ENCODE measurements at regions not wholly inside any gene's neighbourhood (a gene's known extent, or its start where the extent isn't known, plus 50 kb on each side); places are given as distances from the start of the nearest gene placed in this dataset.

DNA sequence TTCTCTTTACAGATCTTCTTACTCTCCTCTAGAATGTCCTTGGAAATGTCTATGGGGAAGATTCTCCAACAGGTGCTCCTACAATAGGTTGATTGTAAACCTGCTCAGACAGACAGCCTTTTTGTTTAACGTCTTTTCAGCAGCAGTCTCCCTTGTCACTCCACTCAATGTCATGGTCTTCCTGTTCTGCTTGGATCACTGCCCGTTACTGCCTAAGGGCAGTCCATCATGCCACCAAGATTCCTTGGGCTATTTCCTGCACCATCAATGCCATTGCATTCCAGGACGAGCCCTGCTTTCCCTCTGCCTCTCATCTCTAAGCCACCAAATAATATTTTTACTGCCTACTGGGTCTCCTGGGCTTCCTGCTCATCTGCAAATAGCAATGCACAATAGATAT is 97.4 kb upstream of the GALNT5 start:
- Histone ChIP-seq H3K4me2 (ENCODE audit: low read depth, low read length) (no peak overlapping the region), H3K23ac (ENCODE audit: low read depth, low read length) (no peak overlapping the region), H2BK15ac (ENCODE audit: low read depth, low read length) (no peak overlapping the region), H3K36me3 (ENCODE audit: control insufficient read depth, insufficient read depth, low read length) (no peaks in the 10 kb centered on the region), H2BK120ac (ENCODE audit: low read depth, low read length) (no peak overlapping the region), H3K4me1 (ENCODE audit: control insufficient read depth, insufficient read depth, low read length) (peaks cover 4% of the 10 kb centered on the region; the same call in 1 of the 2 replicates), H2BK5ac (ENCODE audit: low read depth, low read length, poor library complexity, severe bottlenecking) (no peak overlapping the region), H3K27ac (ENCODE audit: insufficient read depth, low read length) (no peak overlapping the region), H3K27me3 (ENCODE audit: control insufficient read depth, insufficient read depth, low read length) (no peaks in the 10 kb centered on the region), H4K20me1 (ENCODE audit: insufficient read depth, low read length) (no peaks in the 10 kb centered on the region), H4K8ac (ENCODE audit: low read depth in 2 of 2, low read length in 2 of 2) (no peak overlapping the region), H3K9me3 (ENCODE audit: control insufficient read depth, insufficient read depth, low read length) (no peaks in the 10 kb centered on the region; the same call in 1 of the 2 replicates), H4K5ac (ENCODE audit: low read depth, low read length) (no peak overlapping the region), H2AK9ac (replicated peaks; ENCODE audit: low read depth, low read length, poor library complexity) (no peak overlapping the region), H3K4ac (ENCODE audit: low read depth, low read length) (no peak overlapping the region), H4K91ac (ENCODE audit: insufficient read depth, low read depth, low read length) (no peak overlapping the region), H2BK20ac (ENCODE audit: low read depth, low read length) (0 out of 2 replicates have a peak overlapping the region, but pooled peaks have one; percentile 22), H2AK5ac (ENCODE audit: low read depth, low read length) (peak overlapping the region; percentile 22; the same call in 1 of the 2 replicates), H3K79me1 (ENCODE audit: low read depth in 1 of 2, low read length in 2 of 2) (no peaks in the 10 kb centered on the region), H3K18ac (ENCODE audit: low read depth, low read length) (no peak overlapping the region), H3K4me3 (ENCODE audit: insufficient read depth, low read depth, low read length) (no peak overlapping the region), H3K14ac (replicated peaks; ENCODE audit: low read depth, low read length) (no peak overlapping the region), H3K9ac (ENCODE audit: low read depth, low read length) (no peak overlapping the region), H3K9me1 (ENCODE audit: insufficient read depth, low read length) (no peaks in the 10 kb centered on the region), H2AFZ (replicated peaks; ENCODE audit: low read length, poor library complexity) (no peak overlapping the region), H3K56ac (ENCODE audit: extremely low read depth, insufficient read depth, low read length) (no peak overlapping the region)
- DNase-seq: no peak
- ATAC-seq (ENCODE audit: low read depth): no peak
- WGBS, 2 experiments (ENCODE audit: extremely low coverage in 2 of 2, insufficient read length in 1 of 2): 58% methylated on average over 3 of the region's 3 CpGs; no CpG with 5 or more reads in 1 of the 2 experiments
- dilution Hi-C loops (cut with HindIII; ENCODE audit: low sequenced_read_pairs, unreplicated experiment): no loop called here
- in situ Hi-C loops (cut with MboI; ENCODE audit: low sequenced_read_pairs): no loop called here
- no peak for TF ChIP-seq RAD21 (IDR thresholded peaks at IDR 0.05; ENCODE audit: low read length)
- no peak for TF ChIP-seq RFX5 (IDR thresholded peaks at IDR 0.05; ENCODE audit: low read depth, low read length)
- TF ChIP-seq, protein P1, sequence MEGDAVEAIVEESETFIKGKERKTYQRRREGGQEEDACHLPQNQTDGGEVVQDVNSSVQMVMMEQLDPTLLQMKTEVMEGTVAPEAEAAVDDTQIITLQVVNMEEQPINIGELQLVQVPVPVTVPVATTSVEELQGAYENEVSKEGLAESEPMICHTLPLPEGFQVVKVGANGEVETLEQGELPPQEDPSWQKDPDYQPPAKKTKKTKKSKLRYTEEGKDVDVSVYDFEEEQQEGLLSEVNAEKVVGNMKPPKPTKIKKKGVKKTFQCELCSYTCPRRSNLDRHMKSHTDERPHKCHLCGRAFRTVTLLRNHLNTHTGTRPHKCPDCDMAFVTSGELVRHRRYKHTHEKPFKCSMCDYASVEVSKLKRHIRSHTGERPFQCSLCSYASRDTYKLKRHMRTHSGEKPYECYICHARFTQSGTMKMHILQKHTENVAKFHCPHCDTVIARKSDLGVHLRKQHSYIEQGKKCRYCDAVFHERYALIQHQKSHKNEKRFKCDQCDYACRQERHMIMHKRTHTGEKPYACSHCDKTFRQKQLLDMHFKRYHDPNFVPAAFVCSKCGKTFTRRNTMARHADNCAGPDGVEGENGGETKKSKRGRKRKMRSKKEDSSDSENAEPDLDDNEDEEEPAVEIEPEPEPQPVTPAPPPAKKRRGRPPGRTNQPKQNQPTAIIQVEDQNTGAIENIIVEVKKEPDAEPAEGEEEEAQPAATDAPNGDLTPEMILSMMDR (conservative IDR thresholded peaks at IDR 0.05; ENCODE audit: low read depth, low read length): no peak
- TF ChIP-seq SMC3 (IDR thresholded peaks at IDR 0.05; ENCODE audit: low read depth, low read length): no peak
- TF ChIP-seq, protein P2, sequence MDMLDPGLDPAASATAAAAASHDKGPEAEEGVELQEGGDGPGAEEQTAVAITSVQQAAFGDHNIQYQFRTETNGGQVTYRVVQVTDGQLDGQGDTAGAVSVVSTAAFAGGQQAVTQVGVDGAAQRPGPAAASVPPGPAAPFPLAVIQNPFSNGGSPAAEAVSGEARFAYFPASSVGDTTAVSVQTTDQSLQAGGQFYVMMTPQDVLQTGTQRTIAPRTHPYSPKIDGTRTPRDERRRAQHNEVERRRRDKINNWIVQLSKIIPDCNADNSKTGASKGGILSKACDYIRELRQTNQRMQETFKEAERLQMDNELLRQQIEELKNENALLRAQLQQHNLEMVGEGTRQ (IDR thresholded peaks at IDR 0.05; ENCODE audit: low read depth, low read length): no peak
- no peak for TF ChIP-seq BHLHE40 (IDR thresholded peaks at IDR 0.05; ENCODE audit: low read depth, low read length)
- TF ChIP-seq FOS (IDR thresholded peaks at IDR 0.05; ENCODE audit: low read depth, low read length): no peak
- no peak for TF ChIP-seq NFE2L2 (IDR thresholded peaks at IDR 0.05; ENCODE audit: low read depth, low read length)
- TF ChIP-seq CHD1 (IDR thresholded peaks at IDR 0.05; ENCODE audit: low read depth, low read length): no peak
- TF ChIP-seq ELK1 (IDR thresholded peaks at IDR 0.05; ENCODE audit: borderline replicate concordance, low read depth, low read length): no peak
- TF ChIP-seq MXI1 (IDR thresholded peaks at IDR 0.05; ENCODE audit: borderline replicate concordance, low read depth, low read length): no peak
- TF ChIP-seq POLR2A (IDR thresholded peaks at IDR 0.05; ENCODE audit: low read depth, low read length): no peak
- no peak for TF ChIP-seq MAFK (IDR thresholded peaks at IDR 0.05; ENCODE audit: low read depth, low read length)
- TF ChIP-seq RCOR1 (IDR thresholded peaks at IDR 0.05; ENCODE audit: insufficient replicate concordance, low read length): no peak
- intact Hi-C loops (cut with micrococcal nuclease): no loop called here
- BruUV-seq (replicated peaks): no TSS peak
- ChIA-PET POLR2A (ENCODE audit: unreplicated experiment) (no interaction called here), CTCF (no interaction called here)

All from IMR-90 (cell line).